Epithelial cell of esophagus (primary cell): ENCODE measurements at regions not wholly inside any gene's neighbourhood (a gene's known extent, or its start where the extent isn't known, plus 50 kb on each side); places are given as distances from the start of the nearest gene placed in this dataset.

Experiments
- DNase-seq: peaks from one replicate; pipeline ENCODE4 v3.0.0; 2010; ENCODE audit warnings: low read depth
- H3K4me3 ChIP-seq: 2 replicates; pipeline ENCODE4 v1.5.1; 2011; ENCODE audit warnings: mild to moderate bottlenecking, low read length, control low read depth
- TF ChIP-seq, protein P1 (sequence below): IDR thresholded peaks from 2 replicates; pipeline ENCODE4 v1.5.1; 2011; ENCODE audit warnings: low read depth, mild to moderate bottlenecking, low read length, control low read depth, inconsistent platforms; ENCODE audit not compliant: insufficient read depth; ENCODE audit errors: missing control alignments

DNA sequence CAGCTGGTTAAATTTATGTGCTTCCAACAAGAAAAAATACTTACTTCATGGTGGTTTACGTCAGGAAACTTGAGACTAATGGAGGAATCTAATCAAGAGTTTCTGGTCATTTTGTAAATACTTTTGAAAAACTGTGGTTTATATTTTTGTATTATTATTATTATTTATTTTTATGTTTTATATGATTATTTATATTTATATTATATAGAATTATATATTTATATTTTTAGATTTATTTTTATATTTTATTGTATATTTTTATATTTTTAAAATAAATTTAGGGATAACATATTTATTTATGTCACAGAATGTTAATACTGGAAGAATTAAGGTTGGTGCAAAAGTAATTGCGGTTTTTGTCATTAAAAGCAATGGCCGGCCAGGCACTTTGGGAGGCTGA lies 474.5 kb upstream of the DDX18 start:
- no peak for DNase-seq
- TF ChIP-seq, protein P1, sequence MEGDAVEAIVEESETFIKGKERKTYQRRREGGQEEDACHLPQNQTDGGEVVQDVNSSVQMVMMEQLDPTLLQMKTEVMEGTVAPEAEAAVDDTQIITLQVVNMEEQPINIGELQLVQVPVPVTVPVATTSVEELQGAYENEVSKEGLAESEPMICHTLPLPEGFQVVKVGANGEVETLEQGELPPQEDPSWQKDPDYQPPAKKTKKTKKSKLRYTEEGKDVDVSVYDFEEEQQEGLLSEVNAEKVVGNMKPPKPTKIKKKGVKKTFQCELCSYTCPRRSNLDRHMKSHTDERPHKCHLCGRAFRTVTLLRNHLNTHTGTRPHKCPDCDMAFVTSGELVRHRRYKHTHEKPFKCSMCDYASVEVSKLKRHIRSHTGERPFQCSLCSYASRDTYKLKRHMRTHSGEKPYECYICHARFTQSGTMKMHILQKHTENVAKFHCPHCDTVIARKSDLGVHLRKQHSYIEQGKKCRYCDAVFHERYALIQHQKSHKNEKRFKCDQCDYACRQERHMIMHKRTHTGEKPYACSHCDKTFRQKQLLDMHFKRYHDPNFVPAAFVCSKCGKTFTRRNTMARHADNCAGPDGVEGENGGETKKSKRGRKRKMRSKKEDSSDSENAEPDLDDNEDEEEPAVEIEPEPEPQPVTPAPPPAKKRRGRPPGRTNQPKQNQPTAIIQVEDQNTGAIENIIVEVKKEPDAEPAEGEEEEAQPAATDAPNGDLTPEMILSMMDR: no peak
- H3K4me3 ChIP-seq: no peak overlapping the region

DNA sequence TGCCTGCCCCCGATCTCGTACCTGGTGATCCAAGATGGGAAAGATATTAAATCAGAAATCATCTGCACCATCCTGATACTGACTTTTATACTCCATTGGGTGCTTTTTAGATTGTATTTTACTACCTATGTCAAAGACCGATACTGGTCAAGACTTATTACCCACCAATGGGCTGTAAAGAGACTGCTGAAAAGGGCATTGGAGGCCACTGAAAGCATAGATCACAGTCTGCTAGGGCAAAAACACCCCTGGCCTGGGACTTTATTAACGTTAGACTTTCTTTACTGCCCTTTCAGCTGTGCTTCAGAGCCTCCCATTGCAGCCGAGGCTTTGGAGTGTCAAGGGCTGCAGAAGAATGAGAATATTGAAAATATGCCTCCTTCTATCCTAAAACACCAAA lies 472.8 kb upstream of the DDX18 start:
- DNase-seq: no peak
- TF ChIP-seq, protein P1: no peak
- H3K4me3 ChIP-seq: no peak overlapping the region

DNA sequence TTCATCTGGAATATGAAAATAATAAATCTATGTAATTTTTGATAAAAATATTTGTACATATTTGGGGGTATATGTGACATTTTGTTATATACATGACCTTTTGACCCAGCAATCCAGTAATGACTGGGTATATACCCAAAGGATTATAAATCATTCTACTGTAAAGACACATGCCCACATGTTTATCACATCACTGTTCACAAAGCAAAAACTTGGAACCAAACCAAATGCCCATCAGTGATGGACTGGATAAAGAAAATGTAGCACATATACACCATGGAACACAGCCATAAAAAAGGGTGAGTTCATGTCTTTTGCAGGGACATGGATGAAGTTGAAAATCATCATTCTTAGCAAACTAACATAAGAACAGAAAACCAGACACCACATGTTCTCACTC lies 472.1 kb upstream of the DDX18 start:
- no peak for DNase-seq
- H3K4me3 ChIP-seq: no peak overlapping the region
- TF ChIP-seq, protein P1: no peak

DNA sequence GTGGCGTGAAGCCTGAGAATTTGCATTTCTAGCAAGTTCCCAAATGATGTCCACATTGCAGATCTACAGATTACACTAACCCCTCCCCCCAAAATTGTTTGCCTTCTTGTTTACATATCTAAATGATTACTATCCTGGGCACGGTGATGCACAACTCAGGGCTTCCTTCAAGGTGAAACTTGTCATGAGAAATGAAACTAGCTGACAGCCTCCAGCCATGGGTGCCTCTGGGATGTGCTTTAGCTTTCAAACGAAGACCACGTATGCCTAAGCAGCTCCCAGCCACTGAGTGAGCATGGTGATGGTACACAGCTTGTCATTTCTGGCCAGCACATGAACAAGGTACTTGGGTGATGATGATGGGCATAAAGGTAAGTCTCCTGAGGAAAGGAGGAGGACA lies 464.8 kb upstream of the DDX18 start:
- DNase-seq: no peak
- TF ChIP-seq, protein P1: no peak

DNA sequence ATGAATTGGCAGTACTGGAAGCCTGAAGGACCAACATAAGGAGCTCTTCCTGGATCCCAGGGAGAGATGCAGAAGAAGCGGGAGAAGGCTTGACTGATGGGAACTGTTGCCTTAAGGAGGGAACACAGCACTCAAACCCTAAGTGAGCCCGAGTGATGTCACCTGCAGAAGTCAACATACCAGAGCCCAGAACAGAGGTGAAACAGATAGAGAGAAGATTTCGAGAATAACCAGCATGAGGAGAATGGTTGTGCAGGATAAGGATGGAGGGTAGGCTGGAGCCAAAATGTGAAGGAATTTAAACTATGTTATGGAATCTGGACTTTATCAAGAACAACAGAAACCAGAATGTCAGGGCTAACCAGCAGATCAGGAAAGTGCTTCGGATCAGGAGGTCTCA lies 463.1 kb upstream of the DDX18 start:
- no peak overlapping the region for H3K4me3 ChIP-seq
- DNase-seq: no peak
- TF ChIP-seq, protein P1: no peak

More for the DNA sequence above, 464.8 kb upstream of the DDX18 start:
- no peak overlapping the region for H3K4me3 ChIP-seq

DNA sequence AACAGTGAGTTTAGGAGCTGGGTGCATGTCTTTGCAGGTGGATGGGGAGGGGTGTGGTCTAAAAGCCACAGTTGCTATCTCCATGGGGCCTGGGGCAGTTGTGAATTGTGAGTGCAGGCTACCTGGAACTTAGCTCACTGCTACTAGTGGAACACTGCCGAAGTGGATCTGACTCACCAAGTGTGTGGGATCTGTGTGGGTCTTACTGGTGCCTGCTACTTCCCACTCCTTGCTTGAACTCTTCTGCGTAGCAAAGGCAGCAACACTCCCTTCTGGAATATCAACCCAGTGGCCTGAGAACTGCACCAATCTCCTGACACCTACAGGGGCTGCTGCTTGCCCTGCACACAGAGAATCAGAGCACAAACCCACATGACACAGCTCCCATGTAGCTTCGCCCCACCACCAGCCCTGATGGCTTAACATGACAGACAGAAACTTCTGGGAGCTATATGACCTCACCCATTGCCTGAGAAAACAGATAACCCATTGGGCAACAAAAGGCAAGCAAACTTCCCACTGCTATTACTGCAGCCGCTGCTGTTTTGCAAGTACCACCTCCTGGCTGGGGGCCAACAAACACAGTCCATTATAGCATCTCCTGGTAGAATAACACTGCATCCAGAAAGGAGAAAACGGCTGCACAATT lies 455.1 kb upstream of the DDX18 start:
- no peak for DNase-seq
- no peak overlapping the region for H3K4me3 ChIP-seq
- TF ChIP-seq, protein P1: no peak

DNA sequence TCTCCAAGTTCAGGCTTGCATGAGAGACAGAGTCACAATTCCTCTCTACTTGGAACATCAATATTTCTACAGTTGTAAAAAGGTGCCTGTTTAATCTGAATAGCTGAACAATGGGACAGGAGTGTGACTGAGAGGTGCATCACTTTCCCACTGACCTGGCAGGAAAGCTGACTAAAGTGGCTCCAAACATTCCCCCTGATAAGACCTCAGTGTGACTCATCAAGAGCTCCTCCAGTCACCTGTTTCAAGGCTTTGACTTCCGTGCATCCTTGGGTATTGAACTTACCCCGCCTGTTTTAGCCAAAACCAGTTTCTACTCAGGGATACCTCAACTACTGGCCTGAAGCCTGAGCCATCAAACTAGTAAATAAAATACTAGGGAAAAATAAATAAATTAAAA lies 453.9 kb upstream of the DDX18 start:
- no peak for DNase-seq
- no peak overlapping the region for H3K4me3 ChIP-seq
- TF ChIP-seq, protein P1: no peak
